Loucy (cell line): ENCODE measurements at regions not wholly inside any gene's neighbourhood (a gene's known extent, or its start where the extent isn't known, plus 50 kb on each side); places are given as distances from the start of the nearest gene placed in this dataset.

Experiments
- H2AFZ ChIP-seq: fragments of 200-600 bp; sonication (generic); 2 replicates; pipeline ENCODE4 v1.6.0; 2016; ENCODE audit warnings: antibody characterized with exemption, mild to moderate bottlenecking, low read length, moderate library complexity
- H3F3A ChIP-seq: fragments of 200-600 bp; 2 replicates; pipeline ENCODE4 v1.6.0; 2016; ENCODE audit warnings: antibody characterized with exemption, low read depth, mild to moderate bottlenecking
- H3K27me3 ChIP-seq: fragments of 200-600 bp; sonication (generic); 2 replicates; pipeline ENCODE4 v1.6.1; 2014; ENCODE audit warnings: low read length, mild to moderate bottlenecking; ENCODE audit not compliant: insufficient read depth, poor library complexity, severe bottlenecking
- H3K36me3 ChIP-seq: fragments of 200-600 bp; sonication (generic); 2 replicates; pipeline ENCODE4 v1.6.1; 2016; ENCODE audit warnings: low read length; ENCODE audit not compliant: insufficient read depth
- H3K4me1 ChIP-seq: fragments of 200-600 bp; sonication (generic); 2 replicates; pipeline ENCODE4 v1.5.1; 2014; ENCODE audit warnings: low read length, mild to moderate bottlenecking; ENCODE audit not compliant: insufficient read depth, poor library complexity, severe bottlenecking
- H3K4me2 ChIP-seq: fragments of 200-600 bp; sonication (generic); 2 replicates; pipeline ENCODE4 v1.6.0; 2014; ENCODE audit warnings: antibody characterized with exemption, low read length, low read depth, mild to moderate bottlenecking; ENCODE audit not compliant: poor library complexity, severe bottlenecking
- H3K4me3 ChIP-seq: fragments of 200-600 bp; sonication (generic); 2 replicates; pipeline ENCODE4 v1.5.1; 2014; ENCODE audit warnings: low read length, mild to moderate bottlenecking, mixed read lengths; ENCODE audit not compliant: poor library complexity, severe bottlenecking
- H3K79me2 ChIP-seq: fragments of 200-600 bp; sonication (generic); 2 replicates; pipeline ENCODE4 v1.6.1; 2014; ENCODE audit warnings: low read length; ENCODE audit not compliant: insufficient read depth
- H3K9ac ChIP-seq: fragments of 200-600 bp; sonication (generic); 2 replicates; pipeline ENCODE4 v1.6.0; 2014; ENCODE audit warnings: mild to moderate bottlenecking, low read depth, low read length, moderate library complexity; ENCODE audit not compliant: poor library complexity, severe bottlenecking
- H3K9me2 ChIP-seq: fragments of 200-600 bp; sonication (generic); replicated peaks from 2 replicates; pipeline ENCODE4 v1.6.1; 2016; ENCODE audit warnings: low read depth, low read length, mixed read lengths
- H3K9me3 ChIP-seq: fragments of 200-600 bp; sonication (generic); 2 replicates; pipeline ENCODE4 v1.6.1; 2014; ENCODE audit warnings: mild to moderate bottlenecking, antibody characterized with exemption, low read length, low read depth; ENCODE audit not compliant: insufficient read depth
- H4K20me1 ChIP-seq: fragments of 200-600 bp; sonication (generic); 2 replicates; pipeline ENCODE4 v1.6.0; 2014; ENCODE audit warnings: antibody characterized with exemption, low read length, mild to moderate bottlenecking; ENCODE audit not compliant: insufficient read depth, poor library complexity, severe bottlenecking
- CTCF ChIP-seq: fragments of 200-600 bp; sonication (generic); conservative IDR thresholded peaks from 2 replicates; pipeline ENCODE4 v1.5.1; 2014; ENCODE audit warnings: mild to moderate bottlenecking, antibody characterized with exemption, low read length
- EZH2phosphoT487 ChIP-seq: fragments of 200-600 bp; IDR thresholded peaks from 2 replicates; pipeline ENCODE4 v1.6.1; 2018; ENCODE audit warnings: antibody characterized with exemption, mild to moderate bottlenecking, moderate library complexity, borderline replicate concordance

GRCh38 chr5:165375201-165375600, 1869.8 kb downstream of the MAT2B start:
- TF ChIP-seq CTCF (no peak), EZH2phosphoT487 (no peak)
- Histone ChIP-seq H3K79me2 (no peaks in the 10 kb centered on the region), H3F3A (no peaks in the 10 kb centered on the region), H3K9me2 (no peaks in the 10 kb centered on the region), H3K9ac (no peak overlapping the region), H3K4me3 (no peak overlapping the region), H2AFZ (no peak overlapping the region), H3K4me2 (no peak overlapping the region), H3K4me1 (no peaks in the 10 kb centered on the region), H3K36me3 (no peaks in the 10 kb centered on the region), H3K27me3 (no peaks in the 10 kb centered on the region), H3K9me3 (no peaks in the 10 kb centered on the region), H4K20me1 (no peaks in the 10 kb centered on the region)

- no peaks in the 10 kb centered on the region for H3K9me2 ChIP-seq
- H3K4me2 ChIP-seq = no peak overlapping the region
Measured at GRCh38 chr5:165393839-165394238, 1888.4 kb downstream of the MAT2B start.

GRCh38 chr5:165397516-165397915, 1892.1 kb downstream of the MAT2B start:
- no peak overlapping the region for H3K9ac ChIP-seq
- TF ChIP-seq EZH2phosphoT487 (no peak), CTCF (no peak)

More at GRCh38 chr5:165393839-165394238, 1888.4 kb downstream of the MAT2B start:
- Histone ChIP-seq H3K79me2 (no peaks in the 10 kb centered on the region), H3F3A (no peaks in the 10 kb centered on the region), H3K27me3 (no peaks in the 10 kb centered on the region), H3K9ac (no peak overlapping the region), H2AFZ (no peak overlapping the region), H3K9me3 (no peaks in the 10 kb centered on the region), H3K4me3 (no peak overlapping the region), H3K4me1 (no peaks in the 10 kb centered on the region), H4K20me1 (no peaks in the 10 kb centered on the region), H3K36me3 (no peaks in the 10 kb centered on the region)
- TF ChIP-seq EZH2phosphoT487 = no peak
- no peak for TF ChIP-seq CTCF

More at GRCh38 chr5:165397516-165397915, 1892.1 kb downstream of the MAT2B start:
- H3K4me1 ChIP-seq = no peaks in the 10 kb centered on the region
- H3K36me3 ChIP-seq = no peaks in the 10 kb centered on the region
- H3K27me3 ChIP-seq = no peaks in the 10 kb centered on the region
- H4K20me1 ChIP-seq = no peaks in the 10 kb centered on the region
- H3F3A ChIP-seq = no peaks in the 10 kb centered on the region
- no peak overlapping the region for H3K4me2 ChIP-seq
- no peaks in the 10 kb centered on the region for H3K9me2 ChIP-seq
- H3K4me3 ChIP-seq = no peak overlapping the region
- no peaks in the 10 kb centered on the region for H3K79me2 ChIP-seq
- no peak overlapping the region for H2AFZ ChIP-seq
- H3K9me3 ChIP-seq = no peaks in the 10 kb centered on the region
